H1 (cell line): ENCODE measurements at regions not wholly inside any gene's neighbourhood (a gene's known extent, or its start where the extent isn't known, plus 50 kb on each side); places are given as distances from the start of the nearest gene placed in this dataset.
A peak's percentile ranks its signal among the peaks of the same experiment; 100 is the strongest.

ENCODE experiments used
- CTCF ChIA-PET: fragments of 300-600 bp; sonication (Branson Sonifier 250); formaldehyde crosslinking; loops from one replicate; lab custom pipeline; 2021; ENCODE audit not compliant: partially characterized antibody; lab: Charles Lee
- POLR2A ChIA-PET: fragments of 300-600 bp; sonication (Branson Sonifier 250); formaldehyde crosslinking; loops from one replicate; lab custom pipeline; 2021; ENCODE audit warnings: inconsistent platforms; ENCODE audit not compliant: partially characterized antibody; lab: Charles Lee
- DNase-seq, 2 experiments: peaks; one replicate each; pipeline versions ENCODE4 v3.0.0 to v3.0.0-alpha.2; 2010 to 2022; ENCODE audit warnings: low spot score in 2 of 2, low read depth in 1 of 2, mixed read lengths in 1 of 2
- FAIRE-seq: peaks from 2 replicates; lab custom pipeline; 2011; peaks lifted over from hg19 to GRCh38; lab: Jason Lieb, UNC
- H2AFZ ChIP-seq: 2 replicates; pipeline ENCODE4 v1.8.1; 2012; ENCODE audit warnings: low read length, inconsistent platforms
- H2AK5ac ChIP-seq: 2 replicates; pipeline ENCODE4 v1.6.1; 2013; ENCODE audit warnings: low read depth, low read length
- H2BK120ac ChIP-seq: replicated peaks from 2 replicates; pipeline ENCODE3; 2013; ENCODE audit warnings: low read depth, low read length, inconsistent platforms
- H2BK12ac ChIP-seq: 2 replicates; pipeline ENCODE4 v1.6.1; 2013; ENCODE audit warnings: low read depth, low read length
- H2BK15ac ChIP-seq: 2 replicates; pipeline ENCODE4 v1.6.1; 2013; ENCODE audit warnings: low read length
- H2BK20ac ChIP-seq: 2 replicates; pipeline ENCODE4 v1.6.1; 2013; ENCODE audit warnings: low read length
- H2BK5ac ChIP-seq: 2 replicates; pipeline ENCODE4 v1.6.1; 2013; ENCODE audit warnings: low read depth, low read length
- H3K14ac ChIP-seq: 2 replicates; pipeline ENCODE4 v1.6.1; 2013; ENCODE audit warnings: inconsistent platforms; ENCODE audit not compliant: insufficient read length
- H3K18ac ChIP-seq: 2 replicates; pipeline ENCODE4 v1.6.1; 2013; ENCODE audit warnings: low read length; ENCODE audit errors: extremely low read depth
- H3K23ac ChIP-seq: 2 replicates; pipeline ENCODE4 v1.6.1; 2013; ENCODE audit warnings: inconsistent platforms; ENCODE audit not compliant: insufficient read length
- H3K23me2 ChIP-seq: 2 replicates; pipeline ENCODE4 v1.6.1; 2013; ENCODE audit warnings: low read depth, low read length
- H3K27ac ChIP-seq: 2 replicates; pipeline ENCODE4 v1.6.1; 2011; ENCODE audit warnings: low read depth, low read length, inconsistent platforms
- H3K27me3 ChIP-seq, 4 experiments: replicated peaks in 1 of 4; 1 replicate in 1 of 4; 2 replicates in 3 of 4; pipeline versions ENCODE4 v1.6.1 to v1.8.1; 2011 to 2013; ENCODE audit warnings: low read length in 3 of 4, mild to moderate bottlenecking in 3 of 4, inconsistent platforms in 2 of 4, mixed read lengths in 2 of 4, moderate library complexity in 1 of 4; ENCODE audit not compliant: control insufficient read depth in 3 of 4, insufficient read depth in 3 of 4; ENCODE audit errors: extremely low read depth in 1 of 4
- H3K36me3 ChIP-seq, 4 experiments: 2 replicates each; pipeline versions ENCODE4 v1.6.1 to v1.8.1; 2011 to 2013; ENCODE audit warnings: mild to moderate bottlenecking in 4 of 4, low read length in 3 of 4, moderate library complexity in 2 of 4, control low read depth in 1 of 4, inconsistent platforms in 1 of 4; ENCODE audit not compliant: insufficient read depth in 4 of 4, control insufficient read depth in 2 of 4
- H3K4ac ChIP-seq: replicated peaks from 2 replicates; pipeline ENCODE3; 2013; ENCODE audit warnings: low read length, low read depth, mixed read lengths, inconsistent platforms; ENCODE audit not compliant: insufficient read length
- H3K4me1 ChIP-seq, 4 experiments: replicated peaks in 1 of 4; 1 replicate in 1 of 4; 2 replicates in 3 of 4; pipeline versions ENCODE4 v1.6.1 to v1.8.1; 2011 to 2013; ENCODE audit warnings: low read length in 3 of 4, inconsistent platforms in 2 of 4, mixed read lengths in 1 of 4; ENCODE audit not compliant: insufficient read depth in 4 of 4, control insufficient read depth in 3 of 4
- H3K4me2 ChIP-seq, 2 experiments: 2 replicates each; pipeline versions ENCODE4 v1.6.1 to v1.8.1; 2011 to 2013; ENCODE audit warnings: low read depth in 2 of 2, low read length in 2 of 2, control low read depth in 1 of 2, inconsistent platforms in 1 of 2, mild to moderate bottlenecking in 1 of 2; ENCODE audit not compliant: insufficient read depth in 1 of 2
- H3K4me3 ChIP-seq, 4 experiments: fragments of 200-600, 300-600 bp in 1 of 4; sonication (generic), shearing (Covaris generic), sonication (Bioruptor Twin) in 1 of 4; 2 replicates each; pipeline versions ENCODE4 v1.5.1 to v1.8.1; 2011 to 2016; ENCODE audit warnings: low read length in 4 of 4, low read depth in 3 of 4, control low read depth in 2 of 4, inconsistent platforms in 2 of 4, mild to moderate bottlenecking in 2 of 4, mixed read lengths in 1 of 4, moderate library complexity in 1 of 4; ENCODE audit not compliant: insufficient read depth in 2 of 4; ENCODE audit errors: extremely low read depth in 1 of 4
- H3K56ac ChIP-seq: replicated peaks from 2 replicates; pipeline ENCODE3; 2013; ENCODE audit warnings: low read depth, mild to moderate bottlenecking, mixed read lengths, low read length, inconsistent platforms; ENCODE audit not compliant: insufficient read length
- H3K79me1 ChIP-seq: 2 replicates; pipeline ENCODE4 v1.6.1; 2013; ENCODE audit warnings: low read depth, low read length, control low read depth
- H3K79me2 ChIP-seq, 2 experiments: 2 replicates each; pipeline versions ENCODE4 v1.6.1 to v1.8.1; 2012 to 2013; ENCODE audit warnings: low read length in 2 of 2, mild to moderate bottlenecking in 2 of 2, inconsistent platforms in 1 of 2; ENCODE audit not compliant: insufficient read depth in 2 of 2, control insufficient read depth in 1 of 2
- H3K9ac ChIP-seq, 4 experiments: replicated peaks in 1 of 4; 1 replicate in 1 of 4; 2 replicates in 3 of 4; pipeline versions ENCODE4 v1.6.1 to v1.8.1; 2011 to 2013; ENCODE audit warnings: low read depth in 3 of 4, low read length in 3 of 4, control low read depth in 2 of 4, mild to moderate bottlenecking in 2 of 4, moderate library complexity in 2 of 4, inconsistent platforms in 1 of 4; ENCODE audit errors: extremely low read depth in 1 of 4
- H3K9me3 ChIP-seq, 2 experiments: 2 replicates each; pipeline versions ENCODE4 v1.6.1 to v1.8.1; 2012 to 2013; ENCODE audit warnings: mild to moderate bottlenecking in 2 of 2, moderate library complexity in 2 of 2, control low read depth in 1 of 2, inconsistent platforms in 1 of 2, low read depth in 1 of 2, low read length in 1 of 2, mixed read lengths in 1 of 2; ENCODE audit not compliant: insufficient read depth in 2 of 2
- H4K20me1 ChIP-seq, 2 experiments: replicated peaks in 1 of 2; 2 replicates each; pipeline versions ENCODE3 to v1.8.1; 2011 to 2013; ENCODE audit warnings: inconsistent platforms in 2 of 2, low read length in 2 of 2, mild to moderate bottlenecking in 1 of 2; ENCODE audit not compliant: insufficient read depth in 2 of 2, control insufficient read depth in 1 of 2
- H4K5ac ChIP-seq: 2 replicates; pipeline ENCODE4 v1.6.1; 2013; ENCODE audit warnings: low read length, low read depth, mixed read lengths, inconsistent platforms; ENCODE audit not compliant: insufficient read length
- H4K8ac ChIP-seq: 2 replicates; pipeline ENCODE4 v1.8.0; 2013; ENCODE audit warnings: mild to moderate bottlenecking, moderate library complexity, low read length, inconsistent platforms; ENCODE audit not compliant: insufficient read depth; ENCODE audit errors: extremely low read depth
- H4K91ac ChIP-seq: replicated peaks from 2 replicates; pipeline ENCODE3; 2013; ENCODE audit warnings: low read length, mixed read lengths, inconsistent platforms; ENCODE audit not compliant: insufficient read length
- CTCF ChIP-seq, 3 experiments: IDR thresholded peaks; 1 replicate in 2 of 3; 2 replicates in 1 of 3; pipeline versions ENCODE4 v1.5.1 to v1.6.1; 2011; ENCODE audit warnings: low read length in 3 of 3, mild to moderate bottlenecking in 3 of 3, inconsistent platforms in 2 of 3, low read depth in 1 of 3, moderate library complexity in 1 of 3; ENCODE audit not compliant: insufficient read depth in 1 of 3; ENCODE audit errors: control extremely low read depth in 1 of 3
- RAD21 ChIP-seq, 2 experiments: IDR thresholded peaks in 1 of 2; conservative IDR thresholded peaks in 1 of 2; 2 replicates each; pipeline ENCODE4 v1.6.1; 2011; ENCODE audit warnings: low read depth in 2 of 2, low read length in 2 of 2, improper control_type of control experiment in 1 of 2, inconsistent platforms in 1 of 2, mild to moderate bottlenecking in 1 of 2, moderate library complexity in 1 of 2
- SP1 ChIP-seq: IDR thresholded peaks from 2 replicates; pipeline ENCODE4 v1.6.1; 2011; ENCODE audit warnings: low read depth, low read length
- TAF1 ChIP-seq: IDR thresholded peaks from 2 replicates; pipeline ENCODE4 v1.6.1; 2011; ENCODE audit warnings: mild to moderate bottlenecking, low read depth, low read length
- TCF12 ChIP-seq: IDR thresholded peaks from 2 replicates; pipeline ENCODE4 v1.6.1; 2011; ENCODE audit warnings: low read depth, mild to moderate bottlenecking, low read length
- WGBS, 2 experiments: shearing (Covaris generic) in 1 of 2; methylation state at CpG; one replicate each; pipeline versions ENCODE4 v1.1.6 to v1.1.7; 2013 to 2015; ENCODE audit warnings: low lambda C conversion rate in 2 of 2, mixed read lengths in 2 of 2, inconsistent platforms in 1 of 2, low coverage in 1 of 2, missing lambda C conversion rate in 1 of 2; ENCODE audit not compliant: insufficient replicate concordance in 2 of 2, insufficient coverage in 1 of 2, insufficient read length in 1 of 2; ENCODE audit errors: extremely low coverage in 1 of 2, missing lambda C conversion rate in 1 of 2; 5-methylcytosine and 5-hydroxymethylcytosine counted together

GRCh38 chr10:47240173-47240572 is 59.8 kb upstream of the GDF10 start:
- DNase-seq = no peak

More at GRCh38 chr10:47240173-47240572, 59.8 kb upstream of the GDF10 start:
- Histone ChIP-seq H2AK5ac (no peak overlapping the region), H4K91ac (no peak overlapping the region), H3K56ac (no peak overlapping the region), H2BK120ac (no peak overlapping the region), H3K14ac (no peak overlapping the region), H3K23ac (no peak overlapping the region), H3K18ac (no peak overlapping the region), H3K4me3 (no peak overlapping the region), H2BK5ac (no peak overlapping the region), H3K79me1 (no peaks in the 10 kb centered on the region), H3K9ac (no peak overlapping the region), H3K9me3 (no peaks in the 10 kb centered on the region), H2BK12ac (no peak overlapping the region), H2BK15ac (no peak overlapping the region), H3K27ac (no peak overlapping the region), H3K4me2 (no peak overlapping the region), H2AFZ (no peak overlapping the region), H4K8ac (no peak overlapping the region), H3K23me2 (no peaks in the 10 kb centered on the region), H3K36me3 (no peaks in the 10 kb centered on the region), H3K79me2 (no peaks in the 10 kb centered on the region), H4K20me1 (no peaks in the 10 kb centered on the region), H3K4me1 (peaks cover 0 to 2% (median 0%) of the 10 kb centered on the region in 4 experiments; a peak in 3 of 7 replicates), H4K5ac (no peak overlapping the region), H2BK20ac (no peak overlapping the region), H3K4ac (no peak overlapping the region), H3K27me3 (no peaks in the 10 kb centered on the region)
- no peak for FAIRE-seq
- CTCF ChIA-PET = interaction anchor here (0.8 to 4.3 kb wide), 5 partner anchors 15 to 1282 kb away, joined by 3 to 15 read pairs (median 3); no protein-coding TSS in a partner anchor
- TF ChIP-seq TCF12 = no peak
- TF ChIP-seq RAD21 (IDR thresholded peaks at IDR 0.05 in 1 of 2, conservative IDR thresholded peaks at IDR 0.05 in 1 of 2; ENCODE audit: low read depth in 2 of 2, low read length in 2 of 2) = peak in 1 of 2 experiments; percentile 13; a peak in 1 of 4 replicates
- TF ChIP-seq SP1 = no peak
- TF ChIP-seq TAF1 = no peak
- peak in 2 of 3 experiments; percentile 20 to 25; a peak in 2 of 4 replicates for TF ChIP-seq CTCF (IDR thresholded peaks at IDR 0.05; ENCODE audit: control extremely low read depth in 1 of 3, insufficient read depth in 1 of 3, low read depth in 1 of 3, low read length in 3 of 3)
- POLR2A ChIA-PET = no interaction called here
- WGBS, 2 experiments = 91% methylated on average over 1 of the region's 1 CpG; no CpG with 5 or more reads in 1 of the 2 experiments
